ENCODE measurements at regions not wholly inside any gene's neighbourhood (a gene's known extent, or its start where the extent isn't known, plus 50 kb on each side); places are given as distances from the start of the nearest gene placed in this dataset.
"Not testable (repeated sequence)": the region's sequence is repeated elsewhere in the genome, so short reads cannot be mapped to it uniquely, and the experiment has no call there.

DNA sequence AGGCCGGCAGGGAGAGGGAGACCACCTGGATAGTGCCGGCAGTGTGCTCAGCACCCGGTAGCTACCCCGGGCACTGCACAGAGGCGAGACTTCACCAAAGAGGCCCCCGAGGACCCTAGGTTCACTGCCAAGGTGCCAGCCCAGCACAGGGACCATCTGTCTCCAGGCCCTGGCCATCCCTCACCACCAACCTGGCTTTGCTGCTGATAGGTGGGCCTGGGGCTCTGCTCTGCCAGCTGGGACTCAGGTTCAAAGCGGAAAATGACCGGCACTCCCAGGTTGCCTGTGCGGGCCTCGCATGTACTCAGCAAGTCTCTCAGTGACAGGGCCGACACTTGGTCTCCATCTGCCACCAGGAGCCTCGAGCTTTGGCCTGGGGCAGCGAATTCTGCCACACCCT is 812.2 kb downstream of the BRD1 start:
- no peak for DNase-seq

DNA sequence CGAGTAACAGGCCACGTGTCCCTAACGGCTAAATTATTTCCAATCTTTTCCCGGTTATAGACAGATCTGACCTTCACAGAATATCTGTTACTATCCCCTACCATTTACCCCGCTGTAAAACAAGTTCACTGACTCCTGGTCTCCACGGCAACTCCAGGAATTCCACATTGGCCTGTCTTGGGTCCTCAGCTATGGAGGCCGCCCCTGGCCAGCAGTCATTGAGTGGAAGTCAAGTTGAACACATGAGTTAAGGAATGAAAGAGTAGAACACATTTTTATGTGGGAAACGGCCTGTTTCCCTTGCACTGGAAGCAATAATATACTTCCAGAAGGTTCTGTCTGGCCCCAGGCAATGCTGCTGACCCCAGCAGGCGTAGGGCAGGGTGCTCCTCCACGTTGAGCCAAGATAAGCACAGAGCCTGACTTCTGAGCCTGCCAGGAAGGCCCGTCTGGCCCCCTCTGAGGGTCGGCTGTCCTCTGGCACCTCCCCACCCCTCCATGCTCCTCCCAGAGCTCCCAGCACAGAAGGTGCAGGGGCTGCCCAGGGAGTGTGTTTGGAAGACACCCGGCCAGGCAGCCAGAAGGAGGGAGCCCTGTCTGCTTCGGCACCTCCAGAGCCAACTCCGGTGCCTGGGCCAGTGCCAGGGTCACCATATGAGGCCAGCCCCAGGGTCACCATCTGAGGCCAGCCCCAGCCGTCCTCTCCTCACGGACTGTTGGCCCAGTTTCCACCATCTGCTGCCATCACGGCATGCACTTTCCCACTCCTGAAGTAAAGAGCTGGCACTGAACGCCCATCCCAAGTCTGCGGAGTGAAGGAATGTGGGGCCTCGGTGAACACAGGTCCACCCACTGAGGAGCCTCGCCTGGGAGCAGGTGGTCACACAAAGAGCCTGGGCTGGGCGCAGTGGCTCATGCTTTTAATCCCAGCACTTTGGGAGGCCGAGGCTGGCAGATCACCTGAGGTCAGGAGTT is 813.2 kb downstream of the BRD1 start:
- DNase-seq = no peak

DNA sequence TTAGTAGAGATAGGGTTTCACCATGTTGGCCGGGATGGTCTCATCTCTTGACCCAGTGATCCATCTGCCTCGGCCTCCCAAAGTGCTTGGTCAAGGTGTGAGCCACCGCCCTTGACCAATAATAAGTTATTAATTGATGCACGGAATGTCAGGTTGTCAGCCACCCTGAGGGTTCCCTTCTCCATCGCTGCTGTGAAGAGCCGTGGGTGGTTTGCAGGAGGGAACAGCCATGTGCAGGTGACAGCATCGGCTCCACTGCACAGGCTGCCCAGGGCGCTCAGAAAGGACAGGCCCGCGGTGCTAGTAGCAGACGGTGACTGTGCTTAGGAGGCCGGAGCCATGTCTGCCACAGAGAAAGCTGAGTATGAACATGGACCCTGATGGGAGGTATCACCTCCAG is 814.0 kb downstream of the BRD1 start:
- DNase-seq = no peak

DNA sequence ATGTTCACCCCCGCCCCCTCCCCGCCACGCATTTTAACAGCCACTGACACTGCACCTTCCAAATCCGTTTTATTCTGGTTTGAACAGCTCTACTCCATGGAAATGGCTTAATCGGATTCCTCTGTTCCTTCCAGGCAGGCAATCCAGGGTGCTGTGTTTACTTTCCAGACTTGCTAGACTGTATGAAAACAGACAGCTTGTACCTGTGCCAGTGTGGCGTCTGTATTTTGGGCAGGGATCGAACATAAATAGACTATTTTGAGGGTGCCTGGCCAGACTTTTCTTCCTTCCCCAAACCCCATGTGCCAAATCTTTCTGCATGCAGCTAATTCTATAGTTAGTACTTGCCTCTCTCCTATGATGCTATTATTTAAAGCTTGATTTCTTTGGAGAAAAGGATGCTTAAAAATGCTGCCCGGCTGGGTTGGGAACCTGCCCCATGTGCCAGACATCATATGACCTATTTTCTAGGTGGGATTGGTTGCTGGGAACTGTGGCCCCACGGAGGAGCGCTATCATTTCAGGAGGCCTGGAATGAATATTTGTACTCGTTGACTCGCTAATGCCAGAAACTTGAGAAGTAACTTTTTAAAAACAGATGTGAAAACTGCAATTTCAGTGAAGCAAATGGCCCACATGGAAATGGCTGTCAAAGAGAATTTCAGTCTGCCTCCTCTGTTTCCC is 814.8 kb downstream of the BRD1 start:
- no peak for DNase-seq

DNA sequence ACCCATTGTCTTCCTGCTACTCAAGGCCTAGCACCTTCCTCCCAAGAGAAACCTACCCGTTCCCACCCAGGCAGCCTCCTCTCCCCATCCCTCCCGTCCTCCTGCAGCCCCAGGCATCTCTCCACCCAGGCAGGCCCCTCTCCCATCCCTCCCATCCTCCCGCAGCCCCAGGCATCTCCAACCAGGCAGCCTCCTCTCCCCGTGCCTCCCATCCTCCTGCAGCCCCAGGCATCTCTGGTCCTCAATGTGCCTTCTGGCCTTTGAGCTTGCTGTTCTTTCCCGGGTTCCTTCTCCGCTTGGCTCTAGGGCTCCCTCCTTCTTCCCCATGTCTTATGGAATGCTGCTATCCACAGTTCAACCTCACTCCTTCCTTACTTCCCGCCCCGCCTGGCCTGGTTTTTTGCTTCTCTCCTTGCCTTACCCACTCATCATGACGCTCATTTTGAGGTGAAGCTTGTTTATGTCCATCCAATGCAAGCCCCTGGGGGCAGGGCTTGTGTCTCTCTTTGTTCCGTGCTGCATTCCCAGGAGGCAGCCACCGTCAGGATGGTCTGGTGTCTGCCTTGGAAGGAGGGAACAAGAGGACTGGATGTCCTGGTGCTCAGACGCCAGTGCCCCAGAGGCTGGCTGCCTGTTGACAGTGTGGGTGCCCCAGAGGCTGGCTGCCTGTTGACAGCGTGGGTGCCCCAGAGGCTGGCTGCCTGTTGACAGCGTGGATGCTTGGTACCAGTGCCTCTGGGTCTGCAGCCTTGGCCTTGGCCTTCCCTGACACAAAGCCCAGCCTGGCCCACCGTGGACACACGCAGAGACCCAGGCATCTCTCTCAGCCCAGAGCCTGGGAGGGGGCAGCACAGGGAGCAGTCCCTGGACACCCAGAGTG is 815.7 kb downstream of the BRD1 start:
- no peak for DNase-seq

DNA sequence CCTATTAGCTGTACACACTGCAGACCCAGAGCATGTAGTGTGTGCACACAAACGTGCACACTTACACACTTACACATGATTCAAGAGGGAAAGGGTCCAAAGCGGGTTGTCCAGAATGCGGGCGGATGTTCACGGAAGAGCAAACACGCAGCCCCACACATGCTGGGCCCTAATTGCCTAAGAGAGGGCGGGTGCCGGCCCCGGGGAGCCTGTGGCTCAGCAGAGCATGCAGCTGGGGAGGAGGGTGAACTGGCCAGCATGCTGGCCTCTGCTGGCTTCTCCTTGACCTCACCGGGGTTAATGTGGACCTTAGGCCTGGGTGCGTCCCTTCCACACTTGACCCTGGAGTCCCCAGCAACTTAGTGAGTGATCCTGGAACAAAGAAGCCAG is 816.3 kb downstream of the BRD1 start:
- DNase-seq = no peak

DNA sequence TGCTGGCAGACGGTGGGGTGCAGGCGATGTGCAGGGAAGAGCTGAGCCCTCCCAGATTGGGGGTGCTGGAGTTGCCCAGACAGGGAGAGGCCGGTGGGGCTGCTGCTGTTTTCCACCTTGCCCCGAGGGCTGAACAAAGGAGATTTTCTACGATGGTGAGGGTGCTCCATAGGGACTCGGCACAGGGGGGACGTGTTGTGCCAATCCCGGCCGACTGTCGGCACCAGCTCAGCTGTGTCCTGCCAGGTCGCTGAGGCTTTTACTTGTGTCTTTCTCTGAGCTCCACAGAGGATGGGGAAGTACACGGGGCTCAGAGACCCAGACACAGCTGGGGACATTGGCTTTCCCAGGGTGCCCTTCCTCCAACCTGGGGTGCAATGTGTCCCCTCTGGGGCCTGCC is 816.8 kb downstream of the BRD1 start:
- no peak for DNase-seq

DNA sequence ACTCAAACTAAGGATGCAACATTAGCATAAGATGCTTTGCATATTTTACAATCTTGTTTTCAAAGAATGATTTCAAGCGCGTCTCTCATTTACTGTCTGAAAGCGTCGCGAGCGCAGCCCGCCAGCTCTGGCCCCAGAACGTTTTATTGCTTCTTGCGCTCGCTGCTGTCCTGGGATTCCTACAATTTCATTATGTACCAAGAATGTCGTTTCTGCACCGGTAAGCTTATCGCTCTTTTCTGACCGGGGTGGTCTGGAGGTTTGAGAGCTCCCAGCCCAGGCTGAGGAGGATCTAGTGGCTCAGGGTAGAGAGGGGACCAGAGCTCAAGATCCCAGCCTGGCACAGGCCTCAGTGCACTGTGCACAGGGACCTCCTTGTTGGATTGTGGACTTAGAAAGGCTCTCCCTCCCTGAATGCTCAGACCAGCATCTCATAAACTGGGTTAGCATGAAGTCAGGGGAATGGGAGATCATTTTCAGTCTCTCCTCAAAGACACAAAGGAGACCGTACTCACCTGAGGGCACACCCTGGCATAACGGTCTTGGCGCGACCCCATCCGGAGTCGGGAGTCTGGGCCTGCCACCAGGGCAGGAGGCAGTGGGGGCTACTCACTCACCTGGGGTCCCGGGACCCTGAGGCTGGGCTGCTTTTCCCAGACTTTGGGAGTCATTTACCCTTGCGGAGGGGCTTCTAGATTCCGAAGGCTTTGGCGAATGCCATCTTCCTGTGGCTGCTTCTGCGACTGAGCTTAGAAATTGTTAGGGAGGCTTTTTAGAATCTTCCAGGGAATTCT is 817.4 kb downstream of the BRD1 start:
- no peak for DNase-seq

DNA sequence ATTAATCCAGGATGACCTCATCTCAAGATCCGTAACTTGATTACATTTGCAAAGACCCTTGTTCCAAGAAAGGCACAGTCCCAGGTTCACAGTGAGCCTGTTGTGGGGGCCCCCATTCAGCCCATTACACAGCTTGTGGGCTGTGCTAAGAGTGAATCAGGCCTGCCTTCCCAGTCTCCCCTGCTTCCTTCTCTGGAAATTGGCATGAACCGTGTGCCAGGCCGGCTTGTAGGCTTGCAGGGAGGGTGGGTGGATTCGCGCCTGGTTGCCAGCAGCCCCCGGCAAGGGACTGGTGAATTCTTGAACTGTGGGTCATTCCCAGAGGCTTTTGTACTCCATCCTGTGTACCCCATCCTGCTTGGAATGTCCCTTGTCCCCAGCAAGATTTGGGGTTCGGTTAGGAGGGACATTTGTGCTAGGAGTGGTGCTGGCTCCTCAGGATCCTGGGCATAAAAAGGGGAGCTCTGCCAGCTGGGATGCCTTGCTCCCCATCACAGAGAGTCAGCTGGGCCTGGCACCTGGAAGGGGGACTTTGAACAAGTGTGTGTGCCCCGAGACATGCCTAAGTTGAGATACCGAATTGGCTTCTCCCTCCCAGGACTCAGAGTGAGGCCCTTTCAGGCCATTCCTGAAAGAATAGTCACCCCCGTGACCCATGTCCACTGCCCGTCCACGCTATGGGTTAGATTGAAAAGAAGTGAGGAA is 818.2 kb downstream of the BRD1 start:
- DNase-seq = no peak

DNA sequence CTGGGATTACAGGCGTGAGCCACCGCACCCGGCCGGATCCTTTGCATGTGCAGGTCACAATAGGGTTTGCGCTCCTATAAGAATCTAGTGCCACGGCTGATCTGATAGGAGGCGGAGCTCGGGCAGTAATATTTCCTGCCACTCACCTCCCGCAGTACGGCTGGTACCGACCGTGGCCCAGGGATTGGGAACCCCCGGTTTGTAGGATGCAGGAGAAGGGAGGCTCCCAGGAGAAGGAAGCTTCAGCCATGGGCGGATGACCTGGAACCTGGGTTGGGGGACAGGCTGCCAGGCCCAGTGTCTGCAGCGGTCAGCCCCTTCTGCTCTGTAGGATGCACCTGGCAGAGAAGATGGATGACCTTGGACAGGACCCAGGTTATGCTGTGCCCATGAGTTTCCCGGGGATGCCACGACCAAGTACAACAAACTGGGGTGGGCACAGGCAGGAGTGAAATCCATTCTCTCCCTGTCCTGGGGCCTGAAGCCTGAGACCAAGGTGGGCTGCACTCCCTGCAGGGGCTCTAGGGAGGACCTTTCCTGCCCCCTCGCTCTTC is 818.9 kb downstream of the BRD1 start:
- DNase-seq = no peak

DNA sequence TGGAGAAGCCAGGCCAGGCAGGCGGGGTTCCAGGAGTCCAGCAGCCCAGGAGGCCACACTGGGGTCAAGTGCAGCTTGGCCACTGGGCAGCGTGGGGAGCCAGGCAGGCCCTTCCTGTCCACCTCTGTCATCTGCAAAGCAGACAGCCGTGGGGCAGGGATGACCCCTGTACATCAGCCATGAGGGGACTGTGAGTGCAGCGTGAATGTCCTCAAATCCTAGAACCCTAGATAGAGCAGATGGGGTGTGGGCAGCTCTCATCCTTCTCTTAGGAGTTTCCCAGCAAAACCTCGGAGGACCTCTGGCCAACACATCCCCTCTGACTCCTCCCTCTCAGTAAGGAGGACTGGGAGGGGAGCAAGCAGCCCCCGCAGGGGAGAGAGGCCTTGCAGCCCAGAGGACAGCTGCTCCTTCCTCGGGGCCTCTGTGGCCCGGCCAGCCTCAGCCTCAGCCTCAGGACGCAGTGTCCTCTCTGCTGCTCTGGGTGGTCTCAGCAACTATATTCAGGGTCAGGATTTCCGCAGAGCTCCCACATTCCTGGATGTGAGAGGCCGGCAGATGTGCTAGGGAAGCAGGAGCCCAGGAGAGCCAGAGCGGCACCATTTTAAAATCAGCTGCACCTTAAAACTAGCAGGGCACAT is 820.5 kb downstream of the BRD1 start:
- no peak for DNase-seq

DNA sequence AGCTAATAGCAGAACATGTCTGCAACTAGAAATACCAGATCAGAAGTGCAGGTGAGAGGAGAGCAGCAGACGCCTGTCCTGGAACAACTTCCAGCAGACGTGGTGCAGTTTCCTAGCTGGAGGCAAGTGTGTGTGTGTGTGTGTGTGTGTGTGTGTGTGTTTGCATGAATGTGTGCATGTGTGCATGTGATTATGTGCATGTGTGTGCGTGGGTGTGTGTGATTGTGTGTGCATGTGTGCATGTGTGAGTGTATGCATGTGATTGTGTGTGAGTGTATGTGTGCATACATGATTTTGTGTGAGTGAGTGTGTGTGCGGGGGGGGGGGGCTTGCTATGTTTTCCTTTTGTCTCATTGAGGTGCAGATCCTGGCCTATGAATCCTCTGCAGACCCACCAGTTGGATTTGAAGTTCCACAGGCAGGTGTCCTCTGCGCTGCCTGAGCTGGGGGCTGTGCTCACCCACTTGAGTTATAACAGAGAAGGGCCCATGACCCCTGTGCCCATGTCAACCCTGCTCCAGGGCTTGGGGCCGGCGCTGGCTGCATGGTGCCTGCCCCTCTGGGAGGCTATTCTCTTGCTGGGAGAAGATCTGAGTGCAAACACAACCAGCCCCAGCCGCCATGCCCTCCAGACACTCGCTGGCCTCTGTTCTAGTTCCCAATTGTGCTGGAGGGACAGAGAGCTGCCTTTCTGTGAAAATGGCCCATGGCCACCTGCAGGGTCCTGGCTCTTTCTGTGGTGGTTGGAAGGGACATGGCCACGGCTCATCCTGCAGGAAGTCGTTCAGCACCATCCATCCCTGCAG is 821.3 kb downstream of the BRD1 start:
- no peak for DNase-seq

DNA sequence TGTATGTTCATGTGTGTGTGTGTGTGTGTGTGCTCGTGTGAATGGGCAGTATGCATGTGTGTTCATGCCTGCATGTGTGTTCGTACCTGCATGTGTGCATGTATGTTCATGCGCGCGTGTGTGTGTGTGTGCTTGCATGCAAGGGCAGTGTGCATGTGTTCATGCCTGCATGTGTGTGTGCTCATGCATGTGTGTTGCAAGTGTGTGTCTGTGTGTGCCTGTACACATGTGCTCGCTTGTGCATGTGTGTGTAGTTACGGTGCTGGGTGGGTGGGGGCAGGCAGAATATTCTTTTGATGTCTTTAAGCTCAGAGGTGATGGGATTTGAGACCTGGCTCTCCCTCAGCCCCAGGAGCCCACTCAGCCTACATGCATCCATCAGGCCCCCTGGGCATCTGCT is 822.1 kb downstream of the BRD1 start:
- no peak for DNase-seq

DNA sequence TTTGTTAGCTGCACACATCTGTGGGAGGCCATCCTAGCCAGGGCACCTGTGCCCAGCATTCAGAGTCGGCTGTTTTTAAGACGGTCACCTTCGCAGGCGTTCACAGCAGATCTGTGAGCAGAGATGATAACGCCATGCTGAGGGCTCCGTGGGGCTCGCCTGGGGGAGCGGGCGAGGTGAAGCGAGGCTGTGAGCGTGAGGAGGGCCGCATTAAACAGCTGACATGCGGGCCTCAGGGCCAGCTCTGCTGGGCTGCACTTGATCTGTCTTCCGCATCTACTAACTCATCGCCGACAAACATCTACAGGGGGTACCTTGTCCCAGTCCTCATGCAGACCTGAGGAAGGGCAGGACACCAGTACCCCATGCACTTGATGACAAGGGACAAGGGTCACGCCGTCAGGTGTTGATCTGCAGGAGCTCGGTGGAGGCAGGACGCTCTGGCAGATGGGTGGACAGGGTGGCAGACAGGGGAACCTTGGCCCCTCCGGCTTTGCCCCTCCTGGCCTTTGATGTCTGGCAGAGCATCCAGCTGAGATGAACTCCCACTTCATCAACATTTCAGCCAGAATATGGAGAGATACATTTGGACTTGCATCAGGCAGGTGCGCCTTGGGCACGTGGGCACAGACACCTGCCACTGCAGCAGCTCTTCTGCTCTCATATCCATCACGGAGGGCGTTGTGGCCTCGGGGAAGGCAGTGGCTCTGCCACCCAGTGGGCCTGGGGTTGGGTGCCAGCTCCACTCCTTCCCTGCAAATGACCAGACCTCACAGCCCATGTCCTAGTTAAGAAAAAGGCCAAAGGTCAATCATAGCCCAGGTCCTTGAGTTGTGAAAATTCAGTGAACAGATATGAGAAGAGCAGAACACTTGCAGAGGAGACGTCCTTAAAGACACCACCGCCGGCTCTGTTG is 822.9 kb downstream of the BRD1 start:
- no peak for DNase-seq

DNA sequence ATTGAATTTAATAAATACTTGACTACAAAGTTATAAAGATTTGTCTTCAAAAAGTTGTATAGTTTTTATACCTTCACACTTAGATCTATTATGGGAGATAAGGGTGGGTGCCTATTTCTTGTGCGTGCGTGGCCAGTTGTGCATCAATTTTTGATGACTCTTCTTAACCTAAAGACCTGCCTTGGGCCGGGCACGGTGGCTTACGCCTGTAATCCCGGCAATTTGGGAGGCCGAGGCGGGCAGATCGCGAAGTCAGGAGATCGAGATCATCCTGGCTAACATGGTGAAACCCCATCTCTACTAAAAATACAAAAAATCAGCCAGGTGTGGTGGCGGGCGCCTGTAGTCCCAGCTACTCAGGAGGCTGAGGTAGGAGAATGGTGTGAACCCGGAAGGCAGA is 830.1 kb downstream of the BRD1 start:
- not testable (repeated sequence) for DNase-seq

DNA sequence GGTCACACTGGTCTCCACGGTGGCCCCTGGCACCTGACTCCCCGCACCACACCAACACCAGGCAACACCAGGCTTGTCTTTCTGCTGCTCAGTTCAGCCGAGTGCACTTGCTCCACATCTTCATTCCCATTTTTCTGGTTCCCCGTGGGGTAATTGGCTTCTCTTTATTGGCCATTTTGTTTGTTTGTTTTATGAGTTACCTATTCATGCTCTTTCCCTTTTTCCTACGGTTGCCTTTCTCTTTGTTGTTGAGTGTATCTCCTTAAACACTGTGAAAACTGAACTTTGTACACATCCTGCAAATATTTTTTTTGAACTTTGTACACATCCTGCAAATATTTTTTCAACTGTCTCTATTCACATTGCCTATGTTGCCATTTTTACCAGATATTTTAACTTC is 834.0 kb downstream of the BRD1 start:
- no peak for DNase-seq

DNA sequence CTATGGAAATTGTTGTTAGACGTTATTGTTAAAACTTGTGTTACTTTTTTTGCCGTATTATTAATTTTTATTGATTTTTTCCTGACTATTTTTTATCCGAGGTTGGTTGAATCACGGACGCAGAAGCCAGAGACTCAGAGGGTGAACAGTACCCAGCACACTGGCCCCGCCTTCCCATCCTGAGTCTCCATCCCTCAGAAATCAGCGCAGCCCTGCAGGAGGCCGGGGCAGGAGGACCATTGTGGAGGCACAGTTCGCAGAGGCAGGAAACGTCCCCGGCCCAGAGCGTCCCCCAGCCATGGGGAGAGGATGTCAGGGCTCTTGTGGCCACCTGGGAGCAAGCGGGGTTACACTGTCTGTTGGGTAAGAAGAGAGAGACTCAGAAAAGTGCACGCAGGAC is 843.0 kb downstream of the BRD1 start:
- no peak for DNase-seq

DNA sequence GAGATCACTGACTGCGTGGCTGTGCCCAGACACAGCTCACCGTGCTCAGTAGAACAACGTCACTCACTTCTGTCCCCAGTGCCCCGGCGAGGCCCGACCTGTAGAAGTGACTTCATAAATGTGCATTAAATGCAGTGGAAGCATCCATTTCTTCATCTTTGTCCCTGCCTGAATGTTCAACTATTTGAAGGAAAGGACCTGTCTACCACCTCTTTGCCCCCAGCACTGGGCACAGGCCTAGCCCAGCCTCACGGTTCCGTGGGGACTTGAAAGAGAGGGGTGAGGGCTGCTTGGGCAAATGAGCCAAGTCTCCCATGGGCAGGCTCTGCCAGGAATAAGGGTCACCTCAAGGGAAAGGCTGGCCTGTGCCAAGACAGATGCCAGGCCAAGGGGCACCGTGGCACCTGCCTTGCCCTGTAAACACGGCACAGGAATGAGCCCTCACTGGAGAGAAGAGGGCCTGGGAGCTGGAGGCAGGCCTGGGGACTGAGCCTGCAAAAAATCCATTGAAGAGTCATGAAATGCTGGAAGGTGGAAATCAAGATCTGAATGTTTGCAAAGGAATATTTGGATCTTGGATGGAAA is 845.3 kb downstream of the BRD1 start:
- no peak for DNase-seq
